ENCODE measurements at regions not wholly inside any gene's neighbourhood (a gene's known extent, or its start where the extent isn't known, plus 50 kb on each side); places are given as distances from the start of the nearest gene placed in this dataset.

DNA sequence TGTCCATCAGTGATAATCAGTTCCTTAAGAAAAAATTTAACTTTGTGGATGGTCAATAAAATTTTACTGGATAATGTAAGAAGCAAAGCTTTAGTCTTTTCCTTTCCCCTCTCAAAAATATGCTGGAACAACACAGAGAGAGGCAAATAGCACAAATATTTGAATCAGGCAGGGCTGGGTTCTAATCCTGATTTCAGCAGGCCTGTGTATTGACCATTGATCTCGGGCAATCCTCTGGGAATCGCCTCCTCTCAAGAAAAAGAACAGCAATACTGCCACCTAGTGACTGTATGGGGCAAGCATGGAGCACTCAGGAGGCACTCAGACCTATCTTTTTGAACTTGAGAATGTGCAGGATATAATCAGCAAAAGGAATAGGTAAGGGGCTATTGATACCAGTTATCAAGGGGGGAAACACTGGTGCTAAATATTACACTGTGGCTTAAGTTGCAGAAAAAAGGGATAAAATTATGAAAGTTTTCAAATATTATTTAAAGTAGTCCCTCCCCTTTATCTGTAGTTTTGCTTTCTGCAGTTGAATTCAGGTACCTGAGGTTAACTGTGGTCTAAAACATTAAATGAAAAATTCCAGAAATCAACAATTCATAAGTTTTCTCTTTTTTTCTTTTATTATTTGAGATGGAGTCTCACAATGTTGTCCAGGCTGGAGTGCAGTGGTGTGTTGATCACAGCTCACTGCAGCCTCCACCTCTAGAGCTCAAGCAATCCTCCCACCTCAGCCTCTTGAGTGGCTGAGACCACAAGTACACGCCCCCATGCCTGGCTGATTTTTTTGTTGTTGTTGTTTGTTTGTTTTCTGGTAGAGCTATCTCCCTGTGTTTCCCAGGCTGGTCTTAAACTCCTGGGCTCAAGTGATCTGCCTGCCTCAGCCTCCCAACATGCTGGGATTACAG lies 91.8 kb upstream of the NHSL1 start:
- no peak for DNase-seq (ENCODE audit: low spot score)
- TF ChIP-seq, protein P1, sequence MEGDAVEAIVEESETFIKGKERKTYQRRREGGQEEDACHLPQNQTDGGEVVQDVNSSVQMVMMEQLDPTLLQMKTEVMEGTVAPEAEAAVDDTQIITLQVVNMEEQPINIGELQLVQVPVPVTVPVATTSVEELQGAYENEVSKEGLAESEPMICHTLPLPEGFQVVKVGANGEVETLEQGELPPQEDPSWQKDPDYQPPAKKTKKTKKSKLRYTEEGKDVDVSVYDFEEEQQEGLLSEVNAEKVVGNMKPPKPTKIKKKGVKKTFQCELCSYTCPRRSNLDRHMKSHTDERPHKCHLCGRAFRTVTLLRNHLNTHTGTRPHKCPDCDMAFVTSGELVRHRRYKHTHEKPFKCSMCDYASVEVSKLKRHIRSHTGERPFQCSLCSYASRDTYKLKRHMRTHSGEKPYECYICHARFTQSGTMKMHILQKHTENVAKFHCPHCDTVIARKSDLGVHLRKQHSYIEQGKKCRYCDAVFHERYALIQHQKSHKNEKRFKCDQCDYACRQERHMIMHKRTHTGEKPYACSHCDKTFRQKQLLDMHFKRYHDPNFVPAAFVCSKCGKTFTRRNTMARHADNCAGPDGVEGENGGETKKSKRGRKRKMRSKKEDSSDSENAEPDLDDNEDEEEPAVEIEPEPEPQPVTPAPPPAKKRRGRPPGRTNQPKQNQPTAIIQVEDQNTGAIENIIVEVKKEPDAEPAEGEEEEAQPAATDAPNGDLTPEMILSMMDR (IDR thresholded peaks at IDR 0.05), result peak; percentile 41
- Histone ChIP-seq H3K4me3 (no peak overlapping the region), H3K27ac (no peak overlapping the region)

DNA sequence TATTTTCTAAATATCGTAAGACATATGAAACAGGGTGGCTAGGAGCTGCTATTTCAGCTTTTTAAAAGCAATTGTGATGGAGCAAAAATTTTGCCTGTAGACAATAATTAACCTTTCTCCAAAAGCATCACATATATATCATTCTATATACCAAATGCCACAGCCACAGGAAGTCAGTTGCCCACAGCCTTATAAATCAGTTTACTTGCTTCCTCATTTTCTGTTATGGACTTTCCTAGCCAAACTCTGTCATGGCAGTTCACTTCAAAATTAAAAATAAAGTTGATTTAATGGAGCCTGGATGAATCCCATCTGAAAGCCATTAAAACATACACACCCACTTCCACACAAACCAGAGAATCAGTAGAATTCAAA lies 93.4 kb upstream of the NHSL1 start:
- TF ChIP-seq, protein P1 (IDR thresholded peaks at IDR 0.05), result no peak
- peak overlapping the region; percentile 55 for H3K4me3 ChIP-seq
- no peak for DNase-seq (ENCODE audit: low spot score)
- peak overlapping the region; percentile 38 to 82 for H3K27ac ChIP-seq

DNA sequence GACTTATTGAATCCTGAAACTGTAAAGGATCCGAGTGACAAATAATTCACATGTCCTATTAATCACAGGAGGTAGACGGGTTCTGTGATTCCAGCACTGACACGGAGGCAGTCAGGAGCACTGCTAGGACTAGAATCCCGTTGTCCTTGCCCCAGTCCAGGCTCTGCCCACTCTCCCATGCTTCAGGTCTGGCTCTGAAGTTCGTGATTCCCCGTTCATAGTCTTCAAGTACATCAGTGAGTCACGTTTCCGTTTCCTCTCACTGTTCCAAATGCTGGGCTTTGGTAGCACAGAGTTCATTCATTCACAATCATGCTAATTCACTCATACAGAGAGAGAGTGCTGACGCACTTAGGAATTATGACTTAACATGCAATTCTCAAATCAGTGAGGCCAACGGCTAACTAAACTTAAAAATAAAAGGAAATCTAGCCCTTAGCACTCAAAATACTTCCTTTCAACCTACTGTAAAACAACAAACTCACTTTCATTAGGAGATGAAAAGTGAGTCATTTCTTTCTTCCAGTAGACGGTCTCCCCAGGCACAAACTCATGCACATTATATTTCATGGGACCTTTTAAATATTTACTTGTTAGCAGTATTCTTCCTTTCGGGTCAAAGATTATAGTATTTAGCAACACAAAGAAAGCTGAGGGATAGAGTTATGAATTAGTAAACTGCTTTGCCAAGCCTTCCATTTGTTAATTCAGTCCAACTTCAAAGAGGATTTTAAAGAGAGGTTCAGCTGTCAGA lies 94.0 kb upstream of the NHSL1 start:
- DNase-seq (ENCODE audit: low spot score), result no peak
- H3K4me3 ChIP-seq, result peak overlapping the region; percentile 55
- TF ChIP-seq, protein P1 (IDR thresholded peaks at IDR 0.05), result no peak
- peak overlapping the region; percentile 38 to 82 for H3K27ac ChIP-seq

DNA sequence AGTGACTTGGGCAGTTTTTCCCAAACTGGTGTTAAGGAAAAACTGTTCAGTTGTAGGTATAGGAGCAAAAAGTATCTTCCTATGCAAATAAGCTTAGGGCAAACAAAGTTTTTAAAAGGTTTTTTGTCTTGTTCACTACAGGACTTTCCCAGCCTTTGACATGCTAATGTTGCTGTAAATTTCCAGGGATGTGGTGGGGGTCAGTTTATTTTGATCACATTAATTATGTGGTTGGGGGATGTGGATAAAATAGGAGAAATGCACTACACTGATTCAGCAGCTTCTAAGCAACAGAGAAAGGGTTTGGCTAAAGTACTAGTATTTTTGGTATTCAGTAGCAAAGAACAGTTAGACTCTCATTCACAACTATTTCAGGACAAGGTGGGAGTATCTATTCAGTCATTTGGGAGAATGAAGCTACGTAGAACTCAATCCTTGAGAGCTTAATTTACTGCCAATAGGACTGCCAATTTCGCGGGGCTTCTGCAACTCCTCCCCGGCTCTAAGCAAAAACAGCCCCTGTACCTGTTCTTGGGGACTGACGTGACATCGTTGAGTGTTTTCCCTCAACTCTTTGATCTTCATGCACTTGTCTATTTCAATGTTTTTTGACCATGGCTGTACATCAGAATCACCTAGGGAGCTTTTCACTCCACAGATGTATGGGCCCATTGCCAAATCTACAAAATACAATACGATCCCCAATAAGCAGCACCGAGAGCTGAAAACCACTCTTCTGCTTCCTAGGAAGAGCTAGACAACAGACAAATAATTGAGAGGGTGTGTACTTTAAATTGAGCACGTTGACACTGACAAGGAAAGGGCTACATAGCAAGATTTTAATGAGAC lies 94.8 kb upstream of the NHSL1 start:
- DNase-seq (ENCODE audit: low spot score), result no peak
- Histone ChIP-seq H3K27ac (peak overlapping the region in 1 of 2 donors; percentile 43), H3K4me3 (peak overlapping the region; percentile 55)
- TF ChIP-seq, protein P1 (IDR thresholded peaks at IDR 0.05), result no peak

DNA sequence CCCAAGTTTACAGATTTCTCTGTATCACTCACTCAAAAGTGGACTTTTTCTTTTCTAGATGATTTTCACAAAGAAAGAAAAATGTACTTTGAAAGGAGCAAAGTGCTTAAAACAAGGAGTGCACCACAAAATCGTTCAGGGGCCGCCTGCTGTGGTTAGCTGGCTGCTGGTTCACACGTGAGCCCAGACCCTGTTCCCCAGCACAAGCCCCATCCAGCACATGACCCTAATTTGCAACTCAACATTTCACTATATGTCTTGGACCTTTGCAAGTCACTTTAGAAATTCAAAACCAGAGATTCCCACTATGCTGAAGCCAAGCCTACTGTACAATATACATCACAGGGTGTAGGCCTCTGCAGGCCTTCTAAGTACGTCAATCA lies 95.5 kb upstream of the NHSL1 start:
- no peak for DNase-seq (ENCODE audit: low spot score)
- Histone ChIP-seq H3K27ac (no peak overlapping the region), H3K4me3 (no peak overlapping the region)
- TF ChIP-seq, protein P1 (IDR thresholded peaks at IDR 0.05), result no peak

DNA sequence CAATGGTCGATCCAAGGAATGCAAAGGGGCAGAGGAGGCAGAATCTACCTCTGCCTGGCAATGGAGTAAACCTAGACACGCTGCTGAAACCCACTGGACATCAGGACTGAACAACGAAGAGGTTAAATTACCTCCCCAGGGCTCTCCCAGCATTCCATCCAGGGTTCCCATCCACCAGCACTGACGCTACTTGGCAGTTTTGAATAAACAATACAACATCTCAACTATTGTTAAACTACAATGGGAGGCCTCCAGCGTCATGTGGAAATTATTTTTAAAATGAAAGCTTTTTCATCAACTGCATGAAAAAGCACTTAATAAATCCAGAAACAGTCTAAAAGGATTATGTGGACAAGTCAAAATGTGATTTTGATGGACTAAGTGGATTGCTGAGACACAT lies 96.8 kb upstream of the NHSL1 start:
- H3K4me3 ChIP-seq, result no peak overlapping the region
- TF ChIP-seq, protein P1 (IDR thresholded peaks at IDR 0.05), result no peak
- no peak overlapping the region for H3K27ac ChIP-seq
- no peak for DNase-seq (ENCODE audit: low spot score)
